GM12873 (cell line): ENCODE measurements at regions not wholly inside any gene's neighbourhood (a gene's known extent, or its start where the extent isn't known, plus 50 kb on each side); places are given as distances from the start of the nearest gene placed in this dataset.

Source experiments
- TF ChIP-seq, protein P1 (sequence below): IDR thresholded peaks from 2 replicates; pipeline ENCODE4 v1.5.1; 2012; ENCODE audit warnings: low read depth, mild to moderate bottlenecking, moderate library complexity, low read length, control low read depth; ENCODE audit not compliant: insufficient read depth; ENCODE audit errors: missing control alignments

DNA sequence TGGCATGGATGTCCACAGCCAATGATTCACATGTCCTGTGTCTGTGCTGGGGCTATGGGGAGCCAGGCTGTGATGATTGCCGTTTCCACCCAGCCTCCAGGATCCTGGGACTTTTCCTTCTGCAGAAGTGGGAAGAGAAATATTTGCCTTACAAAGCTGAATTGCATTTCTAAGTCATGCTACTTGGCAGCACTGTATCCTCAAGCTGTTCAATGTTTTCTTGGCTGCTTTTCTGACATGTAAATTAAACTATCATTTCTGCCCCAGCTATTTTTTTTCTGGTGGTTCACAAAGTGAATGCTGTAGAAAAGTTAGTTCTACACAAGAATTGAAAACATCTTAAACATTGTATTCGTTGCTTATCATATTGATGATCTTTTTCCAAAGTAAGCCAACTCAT, 51.9 kb upstream of the TCERG1L start:
- TF ChIP-seq, protein P1, sequence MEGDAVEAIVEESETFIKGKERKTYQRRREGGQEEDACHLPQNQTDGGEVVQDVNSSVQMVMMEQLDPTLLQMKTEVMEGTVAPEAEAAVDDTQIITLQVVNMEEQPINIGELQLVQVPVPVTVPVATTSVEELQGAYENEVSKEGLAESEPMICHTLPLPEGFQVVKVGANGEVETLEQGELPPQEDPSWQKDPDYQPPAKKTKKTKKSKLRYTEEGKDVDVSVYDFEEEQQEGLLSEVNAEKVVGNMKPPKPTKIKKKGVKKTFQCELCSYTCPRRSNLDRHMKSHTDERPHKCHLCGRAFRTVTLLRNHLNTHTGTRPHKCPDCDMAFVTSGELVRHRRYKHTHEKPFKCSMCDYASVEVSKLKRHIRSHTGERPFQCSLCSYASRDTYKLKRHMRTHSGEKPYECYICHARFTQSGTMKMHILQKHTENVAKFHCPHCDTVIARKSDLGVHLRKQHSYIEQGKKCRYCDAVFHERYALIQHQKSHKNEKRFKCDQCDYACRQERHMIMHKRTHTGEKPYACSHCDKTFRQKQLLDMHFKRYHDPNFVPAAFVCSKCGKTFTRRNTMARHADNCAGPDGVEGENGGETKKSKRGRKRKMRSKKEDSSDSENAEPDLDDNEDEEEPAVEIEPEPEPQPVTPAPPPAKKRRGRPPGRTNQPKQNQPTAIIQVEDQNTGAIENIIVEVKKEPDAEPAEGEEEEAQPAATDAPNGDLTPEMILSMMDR = no peak

DNA sequence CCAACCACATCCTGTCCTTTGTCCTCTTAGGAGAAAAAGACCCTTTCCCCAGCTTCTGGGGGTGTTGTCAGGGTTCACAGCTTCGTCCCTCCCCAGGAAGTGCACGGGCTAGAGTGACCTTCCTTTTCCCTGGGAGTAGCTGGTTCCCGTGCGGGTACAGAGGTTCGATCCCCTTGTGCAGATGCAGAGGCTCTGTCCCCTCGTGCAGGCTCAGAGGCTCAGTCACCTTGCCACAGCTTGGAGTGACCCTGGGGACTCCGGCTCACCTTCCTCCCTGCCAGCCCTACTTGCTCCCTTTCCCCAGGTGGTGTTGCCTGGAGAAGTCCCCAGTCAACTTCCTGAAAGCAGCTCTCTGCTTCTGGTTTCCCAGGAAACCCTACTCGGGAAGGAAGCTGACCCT, 60.0 kb upstream of the TCERG1L start:
- TF ChIP-seq, protein P1 = no peak

DNA sequence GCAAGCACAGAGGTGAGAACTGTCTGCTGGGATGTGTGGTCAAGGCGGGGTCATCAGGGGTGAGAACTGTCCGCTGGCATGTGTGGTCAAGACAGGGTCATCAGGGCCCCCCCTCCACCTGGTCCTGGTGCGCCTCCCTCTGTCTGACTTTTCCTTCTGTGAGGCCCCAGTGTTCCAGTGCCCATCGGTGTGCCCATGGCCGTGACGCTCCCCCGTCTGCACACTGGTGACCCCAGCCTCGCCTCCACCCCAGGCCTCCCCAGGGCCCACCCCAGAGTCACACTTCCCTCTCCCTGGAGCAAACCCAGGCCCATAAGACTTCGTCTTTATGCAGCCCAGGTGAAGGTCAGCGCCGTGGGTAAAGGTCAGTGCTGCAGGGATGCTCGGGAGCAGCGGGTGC, 70.1 kb upstream of the TCERG1L start:
- TF ChIP-seq, protein P1 = no peak

DNA sequence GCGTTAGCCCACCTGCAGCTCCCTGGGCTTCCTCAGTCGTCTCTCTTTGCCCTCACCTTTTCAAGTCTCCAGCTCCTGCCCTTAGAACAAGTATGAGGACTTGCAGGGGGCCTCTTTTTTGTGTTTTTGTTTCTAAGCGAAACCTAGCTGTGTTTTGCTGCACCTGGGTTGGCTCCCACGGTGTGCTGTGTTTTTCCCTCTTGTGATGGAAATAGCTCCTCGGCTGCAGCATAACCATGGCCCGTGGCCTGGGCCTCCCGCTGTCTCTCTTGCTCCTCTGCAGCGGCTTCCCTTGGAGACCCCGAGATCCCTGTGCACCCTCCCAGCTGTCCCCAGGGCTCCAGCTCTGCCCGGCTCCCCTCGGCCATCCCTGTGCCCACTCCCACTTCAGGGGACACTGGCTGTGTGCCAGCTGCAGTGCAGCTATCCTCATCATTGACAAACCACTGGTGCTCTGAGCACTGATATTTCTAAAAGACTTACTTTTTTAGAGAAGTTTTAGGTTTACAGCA, 75.6 kb upstream of the TCERG1L start:
- TF ChIP-seq, protein P1 = no peak

DNA sequence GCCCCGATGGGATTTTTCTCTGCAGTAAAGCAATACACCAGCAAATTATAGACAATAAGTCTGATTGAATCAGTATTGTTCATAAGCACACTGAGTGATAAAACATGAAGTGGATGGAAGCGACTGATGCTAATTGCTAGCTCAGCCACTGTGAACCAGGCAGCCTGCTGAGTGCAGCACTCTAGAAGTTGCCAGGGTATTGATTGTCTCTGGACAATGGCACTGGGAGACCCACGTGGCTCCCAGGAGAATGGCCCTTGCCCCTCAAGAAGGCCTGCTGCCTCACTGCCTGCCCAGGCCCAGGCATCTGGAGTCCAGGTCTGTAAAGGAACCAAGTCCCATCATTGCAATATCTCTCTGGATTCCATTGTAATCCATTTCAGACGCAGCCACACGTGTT, 80.4 kb upstream of the TCERG1L start:
- TF ChIP-seq, protein P1 = no peak

DNA sequence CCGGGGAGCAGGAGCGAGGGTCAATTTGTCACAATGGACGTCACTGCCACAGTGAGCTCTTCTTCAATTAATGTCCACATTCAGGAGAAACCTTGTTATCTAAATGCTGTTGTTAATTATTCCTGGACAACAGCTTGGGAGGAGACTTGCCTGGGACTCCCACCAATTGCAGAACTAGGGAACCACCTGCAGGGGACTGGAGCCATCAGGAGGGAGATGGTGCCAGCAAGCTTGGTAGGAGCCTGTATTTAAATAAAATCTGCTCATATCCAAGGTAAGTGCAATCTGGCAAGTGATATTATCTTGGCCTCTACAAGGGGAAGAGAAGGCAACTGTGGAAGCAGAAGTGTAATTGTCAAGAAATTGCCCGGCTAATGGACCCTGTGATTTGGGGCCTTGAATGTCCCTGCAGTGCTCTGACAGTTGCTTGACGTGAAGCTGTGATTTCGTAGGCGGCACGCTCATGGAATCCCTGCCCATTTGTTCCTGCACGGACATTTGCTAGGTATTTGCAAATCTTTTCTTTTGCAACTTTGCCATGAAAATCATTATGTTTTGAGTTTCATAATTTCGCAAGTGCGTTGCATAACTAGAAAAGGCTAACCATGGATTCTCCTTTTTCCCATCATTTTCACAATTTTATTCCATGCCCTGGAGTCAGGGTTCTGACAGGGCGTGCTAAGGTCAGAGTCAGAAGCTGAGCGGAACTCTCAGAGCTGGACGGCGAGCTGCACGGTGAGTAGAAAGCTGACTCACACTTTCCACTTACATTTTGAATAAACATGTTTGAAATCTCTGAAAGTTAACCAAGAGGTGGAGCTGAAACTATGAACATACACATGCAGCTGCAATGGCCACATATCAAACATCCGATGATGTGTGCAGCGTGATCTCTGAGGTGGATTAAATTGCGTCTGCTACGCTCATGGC, 84.9 kb upstream of the TCERG1L start:
- TF ChIP-seq, protein P1 = no peak

DNA sequence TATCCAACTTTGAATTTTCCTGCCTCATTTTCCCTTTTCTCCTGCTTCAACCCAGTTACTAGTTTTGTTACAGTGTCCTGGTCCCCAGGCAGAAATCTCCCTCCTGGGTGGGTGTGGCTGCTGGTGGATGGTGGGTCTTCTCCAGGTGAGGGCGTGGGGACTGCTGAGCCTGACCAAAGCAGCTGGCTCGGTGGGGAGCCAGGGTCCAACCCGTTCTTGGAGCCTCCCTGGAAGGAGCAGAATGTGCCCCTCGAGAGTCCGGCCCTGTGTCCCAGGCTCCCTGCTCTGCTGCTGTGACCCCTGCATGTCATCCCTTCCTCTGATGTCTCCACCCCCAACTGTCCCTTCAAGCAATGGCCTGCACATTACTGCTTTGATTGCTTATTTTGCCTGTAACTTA, 86.6 kb upstream of the TCERG1L start:
- TF ChIP-seq, protein P1 = no peak
